GM19043 (cell line): ENCODE measurements at regions not wholly inside any gene's neighbourhood (a gene's known extent, or its start where the extent isn't known, plus 50 kb on each side); places are given as distances from the start of the nearest gene placed in this dataset.
"Not testable (repeated sequence)": the region's sequence is repeated elsewhere in the genome, so short reads cannot be mapped to it uniquely, and the experiment has no call there.

Experiments
- ATAC-seq: cut with Tn5 transposase; IDR thresholded peaks from one replicate; pipeline ENCODE4 v1.9.1; 2021; ENCODE audit warnings: low read depth; ENCODE audit not compliant: unreplicated experiment

GRCh38 chrX:2574271-2574670 is 73.5 kb upstream of the DHRSX start:
- no peak for ATAC-seq

- no peak for ATAC-seq
These were observed 72.0 kb upstream of the DHRSX start for GRCh38 chrX:2572740-2573139.

- ATAC-seq, result no peak
These were observed 67.3 kb upstream of the DHRSX start for GRCh38 chrX:2568125-2568524.

DNA sequence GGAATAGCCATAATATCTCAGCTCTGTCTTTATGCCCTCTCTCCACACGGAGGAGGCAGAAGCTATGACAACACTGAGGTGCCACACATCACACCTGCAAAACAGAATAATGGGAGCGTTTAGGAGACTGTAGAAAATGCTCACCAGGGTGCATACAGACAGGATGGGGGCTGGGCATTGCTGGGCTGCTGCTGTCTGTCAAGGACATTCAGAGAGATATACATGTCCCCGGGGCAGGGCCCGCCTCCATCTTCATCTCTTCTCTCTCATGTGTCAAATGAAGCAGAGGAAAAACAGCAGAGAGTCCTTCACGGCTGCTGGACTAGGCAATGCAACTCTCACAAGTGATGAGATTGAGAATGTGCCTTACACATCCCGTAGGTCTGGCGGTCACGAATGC is 65.3 kb upstream of the DHRSX start:
- no peak for ATAC-seq

- ATAC-seq, result no peak
These were observed 60.7 kb upstream of the DHRSX start for GRCh38 chrX:2561456-2561855.

DNA sequence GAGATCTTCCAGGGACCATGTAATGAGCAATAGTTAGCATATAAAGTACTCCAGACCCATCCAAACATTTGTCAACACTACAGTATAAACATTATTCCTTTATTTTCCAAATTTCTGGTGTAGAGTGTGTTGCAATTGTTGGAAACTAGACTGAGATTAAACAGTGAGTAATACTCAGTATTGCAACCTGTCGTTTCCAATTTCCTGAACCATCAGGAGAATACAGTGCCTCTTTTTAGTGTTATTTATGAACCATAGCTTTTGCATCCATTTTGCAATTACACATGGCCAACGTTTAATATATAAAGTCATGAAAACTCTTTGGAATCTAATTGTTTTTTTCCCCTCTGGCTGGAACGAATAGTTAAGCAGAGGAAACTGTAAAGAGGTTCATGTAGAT is 58.3 kb upstream of the DHRSX start:
- no peak for ATAC-seq

GRCh38 chrX:2554891-2555290 is 54.1 kb upstream of the DHRSX start:
- ATAC-seq, result no peak

GRCh38 chrX:2554066-2554465 is 53.3 kb upstream of the DHRSX start:
- not testable (repeated sequence) for ATAC-seq

- ATAC-seq, result no peak
These were observed 51.9 kb upstream of the DHRSX start for GRCh38 chrX:2552621-2553201.

DNA sequence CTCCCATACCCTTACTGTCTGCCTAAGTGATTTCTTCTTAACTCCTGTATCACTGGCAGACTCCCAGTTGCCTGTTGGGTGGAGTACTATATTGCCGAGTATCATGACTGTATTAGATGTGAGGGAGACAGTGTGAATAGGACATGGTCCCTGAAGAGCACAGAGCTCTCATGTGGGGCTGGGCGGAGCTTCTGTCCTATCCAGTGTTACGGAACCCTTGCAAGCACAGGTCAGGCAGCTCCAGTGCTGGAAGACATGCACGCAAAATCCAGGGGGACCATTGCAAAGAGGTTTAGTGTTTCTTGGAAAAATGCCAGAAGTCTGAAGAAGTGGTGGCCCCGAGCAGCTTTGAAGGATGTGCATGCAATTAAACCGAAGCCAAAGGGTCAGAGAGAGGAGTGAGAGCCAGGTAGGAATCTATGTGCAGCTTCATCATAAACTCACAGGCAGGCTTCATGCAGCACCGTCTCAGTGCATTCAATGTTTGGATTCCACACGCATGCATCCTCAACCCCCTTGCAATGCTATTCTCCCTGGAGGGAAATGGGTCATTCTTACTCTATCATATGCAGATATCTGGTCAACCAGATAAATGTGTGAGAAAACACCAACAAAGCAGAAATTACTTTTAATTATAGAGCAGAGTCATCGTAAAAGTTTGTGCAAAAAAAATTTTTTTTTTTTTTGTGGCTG is 49.7 kb upstream of the DHRSX start:
- no peak for ATAC-seq
